ENCODE measurements at regions not wholly inside any gene's neighbourhood (a gene's known extent, or its start where the extent isn't known, plus 50 kb on each side); places are given as distances from the start of the nearest gene placed in this dataset.

DNA sequence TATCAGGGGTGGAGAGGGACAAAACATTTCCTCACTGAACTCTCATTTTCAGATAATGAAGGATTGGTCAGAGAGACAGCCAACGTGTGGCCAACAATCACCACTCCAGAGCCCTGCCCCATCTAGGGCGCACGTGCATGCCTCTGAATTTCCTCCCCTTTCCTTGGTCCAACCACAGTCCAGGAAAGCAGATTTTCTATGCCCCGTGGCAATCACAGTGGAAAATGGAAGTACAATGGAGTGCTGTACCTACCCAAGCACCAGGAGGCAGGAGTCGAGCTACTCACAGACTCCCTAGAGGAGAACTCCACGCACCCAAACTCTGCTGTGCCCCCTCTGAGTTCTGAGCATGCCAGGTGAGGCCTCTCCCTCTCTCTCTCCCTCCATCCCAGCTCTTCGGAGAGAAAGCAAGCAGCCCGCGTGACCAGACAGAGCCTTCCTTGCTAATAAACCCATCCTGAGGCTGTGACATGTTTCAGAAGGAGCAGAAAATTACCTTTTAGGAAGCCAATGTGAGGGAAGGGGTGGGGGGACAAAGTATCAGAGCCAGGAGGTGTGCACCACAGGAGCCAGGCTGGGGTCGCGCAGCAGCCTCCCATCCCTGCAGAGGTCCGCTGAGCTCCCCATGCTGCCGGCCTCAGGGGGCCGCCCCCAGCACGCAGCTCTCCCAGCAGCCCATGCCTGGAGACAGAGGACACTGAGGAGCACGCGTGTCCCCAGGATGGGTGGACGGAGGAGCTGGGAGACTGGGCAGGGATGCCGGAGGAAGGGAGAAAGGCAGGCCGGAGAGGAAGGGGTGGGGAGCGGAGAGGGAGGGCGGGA is 73.4 kb downstream of the PITPNM2 start:
- DNase-seq (ENCODE audit: low read depth), result no peak

- DNase-seq (ENCODE audit: low read depth), result peak; percentile 58
These were observed 74.1 kb downstream of the PITPNM2 start for GRCh38 chr12:123076604-123077297.

DNA sequence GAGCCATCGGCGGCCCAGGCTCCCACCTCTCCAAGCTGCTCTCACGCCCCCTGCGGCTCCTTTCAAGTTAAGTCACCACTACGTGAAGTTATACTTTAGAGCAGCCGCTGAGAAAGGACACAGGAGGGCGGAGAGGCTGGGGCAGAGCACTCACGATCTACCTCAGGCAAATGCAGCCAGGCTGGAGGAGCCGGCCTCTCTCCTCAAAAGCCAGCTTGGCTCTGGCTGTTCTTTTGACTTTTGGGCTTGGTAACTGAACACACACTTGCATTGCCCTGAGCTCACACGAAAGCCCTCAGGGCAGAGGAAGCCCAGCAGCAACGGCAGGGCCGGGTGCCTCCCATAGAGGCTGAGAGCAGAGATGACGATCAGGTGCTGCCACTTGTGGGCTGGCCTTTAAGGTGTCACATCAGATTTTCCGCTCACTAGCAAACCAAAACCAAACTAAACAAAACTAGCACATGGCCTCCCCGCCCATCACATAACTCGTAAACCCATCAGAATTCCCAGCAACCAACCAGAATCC is 75.2 kb downstream of the PITPNM2 start:
- peak; percentile 67 for DNase-seq (ENCODE audit: low read depth)

DNA sequence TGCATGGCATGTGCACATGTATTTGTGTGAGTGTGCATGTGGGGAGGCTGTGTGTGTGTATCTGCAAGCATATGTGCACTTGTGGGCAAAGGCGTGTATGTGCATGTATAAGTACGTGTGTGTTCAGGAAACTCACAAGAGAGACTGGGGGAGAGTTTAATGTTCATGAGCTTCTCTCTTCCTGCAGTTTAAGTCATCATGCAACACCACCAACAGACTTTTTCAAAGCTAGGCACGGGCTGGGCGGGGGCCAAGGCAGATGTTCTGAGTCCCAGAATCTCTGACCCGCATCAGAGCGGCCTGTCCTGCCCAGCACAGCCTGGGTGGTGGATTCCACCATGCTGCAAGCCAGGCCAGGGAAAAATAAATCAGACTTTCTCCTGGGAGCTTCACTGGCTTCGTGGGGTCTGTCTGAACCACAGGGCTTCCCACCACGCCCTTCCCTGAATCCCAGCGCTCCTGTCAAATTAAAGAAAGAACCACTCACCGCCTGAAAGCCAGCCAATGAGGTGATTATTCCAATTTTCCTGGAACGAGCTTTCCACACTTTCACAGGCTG is 75.7 kb downstream of the PITPNM2 start:
- no peak for DNase-seq (ENCODE audit: low read depth)

DNA sequence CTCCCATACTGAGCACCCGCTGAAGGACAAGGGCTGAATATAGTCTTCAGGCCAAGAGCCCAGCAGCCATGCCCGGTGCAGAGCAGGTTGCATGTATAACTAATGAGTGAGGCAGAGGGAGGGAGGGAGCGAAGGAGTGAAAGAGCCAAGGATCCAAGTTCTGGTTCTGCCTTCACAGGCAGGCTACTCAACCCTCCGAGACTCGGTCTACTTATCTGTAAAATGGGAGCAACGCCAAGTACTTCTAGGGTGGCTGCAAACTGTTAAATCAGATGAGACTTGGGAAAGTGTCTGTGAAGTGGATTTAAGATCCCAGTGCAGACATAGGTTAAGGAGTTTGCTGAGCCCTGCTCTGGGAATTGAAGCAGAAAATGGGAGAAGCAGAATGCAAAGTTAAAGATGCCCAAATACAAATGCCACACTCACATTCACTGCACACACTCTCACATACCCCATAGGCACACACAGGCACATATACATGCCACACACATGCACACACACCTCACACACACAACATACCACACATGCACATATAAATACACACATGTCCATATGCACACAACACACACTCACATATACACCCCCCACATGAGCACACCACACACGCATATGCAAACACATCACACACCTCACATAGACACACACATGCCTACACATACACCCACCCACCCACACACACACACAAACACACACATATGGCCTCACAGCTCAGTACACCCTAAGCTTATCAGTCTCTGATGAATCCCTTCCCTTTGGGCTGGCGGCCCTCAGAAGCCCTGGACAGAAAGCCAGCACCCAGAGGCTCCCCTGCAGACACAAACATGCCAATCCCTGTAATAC is 76.7 kb downstream of the PITPNM2 start:
- no peak for DNase-seq (ENCODE audit: low read depth)

GRCh38 chr12:123073292-123073691 is 77.6 kb downstream of the PITPNM2 start:
- no peak for DNase-seq (ENCODE audit: low read depth)

DNA sequence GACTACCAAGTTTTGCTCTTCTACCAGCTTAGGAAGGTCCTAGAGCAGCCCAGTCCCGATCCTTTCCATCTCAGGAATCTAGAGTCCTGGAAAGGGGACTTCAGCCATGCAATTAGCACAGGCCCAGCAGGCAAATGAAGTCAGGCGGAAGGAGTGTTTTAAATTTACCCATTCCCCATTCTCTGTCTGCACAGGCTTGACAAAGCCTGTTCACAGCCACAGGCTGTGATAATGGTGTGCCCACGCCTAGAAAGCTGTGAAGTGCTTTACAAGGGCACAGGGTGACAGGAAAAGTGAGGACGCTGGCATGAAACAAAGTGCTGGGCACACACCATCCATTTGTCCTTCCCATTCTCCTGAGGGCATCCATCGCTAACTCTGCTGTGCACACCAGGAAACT is 79.0 kb downstream of the PITPNM2 start:
- no peak for DNase-seq (ENCODE audit: low read depth)

DNA sequence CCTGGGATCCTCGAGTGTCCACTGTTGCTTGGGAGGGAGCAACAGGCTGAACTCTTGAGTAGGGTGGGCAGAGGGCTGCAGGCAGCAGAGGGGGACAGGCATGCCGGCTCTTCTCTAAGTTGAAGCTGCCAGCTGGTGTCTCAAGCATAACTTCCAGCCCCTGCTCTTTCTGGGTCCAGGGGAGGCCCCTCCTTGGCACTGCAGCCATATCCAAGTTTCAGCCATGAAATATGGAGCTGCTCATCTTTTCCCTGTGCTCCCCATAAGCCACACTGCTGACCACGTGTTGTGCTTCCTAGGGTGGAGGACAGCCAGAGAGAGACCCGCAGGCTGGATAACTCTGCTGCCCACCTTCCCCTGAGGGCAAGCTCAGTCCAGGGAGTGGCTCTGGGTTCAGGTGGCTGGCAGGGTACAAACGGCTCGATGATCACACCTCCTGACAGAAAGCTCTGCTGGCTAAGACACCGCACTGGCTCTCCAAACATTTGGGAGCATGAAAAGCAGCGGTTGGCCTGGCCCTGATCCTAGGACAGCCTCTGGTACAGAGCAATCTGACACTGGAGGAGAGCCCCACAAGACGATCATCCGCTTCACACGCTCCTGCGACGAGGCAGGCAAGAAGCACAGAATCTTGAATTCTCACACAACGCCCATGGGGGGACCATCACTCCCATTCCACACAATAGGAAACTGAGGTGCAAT is 79.6 kb downstream of the PITPNM2 start:
- no peak for DNase-seq (ENCODE audit: low read depth)

- DNase-seq (ENCODE audit: low read depth), result no peak
These were observed 80.4 kb downstream of the PITPNM2 start for GRCh38 chr12:123070267-123071081.

- DNase-seq (ENCODE audit: low read depth), result no peak
These were observed 81.2 kb downstream of the PITPNM2 start for GRCh38 chr12:123069436-123070266.

- no peak for DNase-seq (ENCODE audit: low read depth)
These were observed 83.2 kb downstream of the PITPNM2 start for GRCh38 chr12:123067654-123068053.

- DNase-seq (ENCODE audit: low read depth), result no peak
These were observed 84.5 kb downstream of the PITPNM2 start for GRCh38 chr12:123066384-123066710.

DNA sequence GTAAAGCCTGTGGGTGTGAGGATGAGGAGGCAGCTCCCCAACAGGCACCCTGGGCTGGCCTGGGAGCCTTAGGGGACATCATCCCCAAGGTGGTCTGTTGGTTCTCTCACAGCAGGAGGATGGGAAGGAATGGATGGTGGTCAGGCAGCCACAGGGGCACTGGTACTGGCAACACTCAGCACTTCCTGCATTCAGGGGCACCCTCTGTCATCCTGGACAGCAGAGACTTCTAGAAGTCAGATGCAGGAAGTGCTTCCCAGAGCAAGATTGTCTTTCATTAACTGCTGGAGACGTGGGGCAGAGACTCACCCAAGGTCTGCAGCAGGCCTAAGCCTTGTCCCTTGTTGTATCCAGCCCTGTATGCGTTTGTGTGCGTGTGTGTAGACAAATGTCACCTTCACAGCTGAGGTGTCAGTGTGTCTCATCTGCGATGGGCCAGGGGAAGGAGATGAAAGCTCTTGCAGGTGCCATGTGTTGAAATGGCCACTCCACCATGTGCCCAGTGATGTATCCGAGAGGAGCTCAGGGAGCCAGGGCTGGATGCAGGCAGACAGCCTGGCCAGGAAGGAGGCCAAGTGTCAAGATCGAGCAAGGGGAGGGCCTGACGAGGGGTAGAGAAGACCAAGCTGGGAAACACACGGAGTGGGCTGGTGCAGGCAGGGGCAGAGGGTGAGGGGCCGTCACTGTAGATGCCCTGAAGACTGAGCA is 85.1 kb downstream of the PITPNM2 start:
- no peak for DNase-seq (ENCODE audit: low read depth)

- DNase-seq (ENCODE audit: low read depth), result no peak
These were observed 84.6 kb downstream of the ARL6IP4 start for GRCh38 chr12:123064885-123065619.

GRCh38 chr12:123064366-123064765 is 83.9 kb downstream of the ARL6IP4 start:
- no peak for DNase-seq (ENCODE audit: low read depth)

GRCh38 chr12:123063535-123063934 is 83.1 kb downstream of the ARL6IP4 start:
- DNase-seq (ENCODE audit: low read depth), result no peak

DNA sequence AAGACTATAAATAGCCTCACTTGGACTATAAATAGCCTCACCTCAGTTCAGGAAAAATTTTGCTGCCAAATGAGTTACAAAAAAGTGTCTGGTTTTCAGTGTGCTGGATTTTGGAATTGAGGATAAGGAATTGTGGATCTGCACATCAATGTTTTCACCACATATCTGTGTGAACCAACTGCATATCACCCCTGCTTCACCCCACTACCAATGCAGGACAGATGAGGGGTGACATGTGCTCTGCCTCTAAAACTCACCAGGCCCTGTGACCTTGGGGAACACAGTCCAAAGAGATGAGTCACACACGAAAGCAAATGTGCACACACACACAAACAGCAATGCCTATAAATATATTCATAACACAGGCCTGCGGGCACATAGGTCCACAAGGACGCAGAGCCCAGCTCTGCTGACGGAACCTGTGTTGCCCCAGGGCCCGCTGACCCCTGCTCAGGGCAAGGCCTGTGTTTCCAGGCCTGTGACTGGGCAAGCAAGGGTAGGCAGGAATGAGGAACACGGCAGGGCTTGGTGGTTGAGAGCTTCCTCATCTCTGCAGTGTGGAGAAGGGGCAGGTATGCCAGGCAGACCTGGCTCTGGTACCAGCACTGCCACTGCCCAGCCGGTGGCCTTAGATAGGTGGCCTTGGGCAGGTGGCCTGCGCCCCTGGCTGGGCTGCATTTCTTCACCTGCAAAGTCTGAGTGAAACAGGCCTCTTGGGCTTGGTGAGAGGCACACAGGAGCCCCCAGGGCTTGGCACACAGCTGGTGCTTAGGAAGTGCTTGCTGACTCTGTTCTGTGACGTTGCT is 82.4 kb downstream of the ARL6IP4 start:
- no peak for DNase-seq (ENCODE audit: low read depth)
